ENCODE measurements at regions not wholly inside any gene's neighbourhood (a gene's known extent, or its start where the extent isn't known, plus 50 kb on each side); places are given as distances from the start of the nearest gene placed in this dataset.

- TF ChIP-seq CTCF (IDR thresholded peaks at IDR 0.05): no peak
- TF ChIP-seq POLR2A (IDR thresholded peaks at IDR 0.05): no peak
Observed at GRCh38 chr18:26637983-26638382, 89.6 kb upstream of the KCTD1 start.
